ENCODE measurements at regions not wholly inside any gene's neighbourhood (a gene's known extent, or its start where the extent isn't known, plus 50 kb on each side); places are given as distances from the start of the nearest gene placed in this dataset.
A peak's percentile ranks its signal among the peaks of the same experiment; 100 is the strongest.

DNA sequence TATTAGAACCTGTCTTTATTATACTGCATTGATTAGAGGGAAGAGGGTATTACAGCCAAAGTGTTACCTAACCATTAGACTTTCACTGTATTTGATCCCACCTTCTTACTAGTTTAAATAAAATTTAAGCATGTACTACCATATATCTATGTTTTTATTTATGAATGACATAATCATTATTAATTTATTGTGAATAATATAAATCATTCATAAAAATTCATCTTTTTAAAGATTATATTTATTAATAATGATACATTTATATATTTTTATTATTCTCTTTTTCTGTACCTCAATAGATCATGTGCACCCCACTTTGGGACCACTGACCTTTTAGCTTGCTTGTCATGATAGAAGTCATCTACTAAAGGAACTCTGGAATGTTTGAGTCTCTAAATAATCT lies 223.5 kb upstream of the MARCKS start:
- no peak for DNase-seq

DNA sequence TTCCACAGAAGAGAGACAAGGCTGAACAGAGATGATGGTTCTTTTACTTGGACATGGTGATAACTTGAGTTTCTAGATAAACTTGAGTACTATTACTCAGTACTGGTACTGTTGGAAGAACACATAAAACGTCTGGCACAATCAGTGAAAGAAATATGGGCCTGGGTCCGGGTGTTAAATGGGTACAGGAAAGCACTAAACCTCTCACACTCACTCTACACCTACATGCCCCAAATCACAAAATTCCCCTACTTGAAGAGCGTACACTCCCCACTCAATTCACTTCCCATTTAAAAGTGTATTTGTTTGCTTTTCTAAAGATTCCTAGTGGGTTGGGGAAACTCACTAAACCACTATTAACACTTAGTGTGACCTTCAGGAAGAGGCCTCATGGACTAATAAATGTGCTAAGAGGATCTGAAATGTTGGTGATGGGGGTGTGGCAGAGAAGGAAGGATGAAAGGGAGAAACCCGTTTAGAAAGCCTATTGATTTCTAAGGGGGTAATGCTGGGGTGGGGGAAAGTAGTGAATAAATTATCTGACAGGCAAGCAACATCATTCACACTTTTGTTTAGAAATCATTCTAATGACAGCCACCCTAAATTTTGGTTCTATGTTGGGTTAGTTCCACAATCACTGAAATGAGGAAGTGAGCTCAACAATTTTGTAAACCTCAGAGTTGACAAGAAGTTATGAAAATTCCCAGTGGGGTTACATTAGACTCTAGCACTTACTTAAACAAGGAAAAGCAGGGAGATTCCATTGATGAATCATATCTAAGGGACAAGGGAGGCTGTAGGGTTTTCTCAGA lies 222.6 kb upstream of the MARCKS start:
- DNase-seq: peak; percentile 88 to 100 (median 98)

DNA sequence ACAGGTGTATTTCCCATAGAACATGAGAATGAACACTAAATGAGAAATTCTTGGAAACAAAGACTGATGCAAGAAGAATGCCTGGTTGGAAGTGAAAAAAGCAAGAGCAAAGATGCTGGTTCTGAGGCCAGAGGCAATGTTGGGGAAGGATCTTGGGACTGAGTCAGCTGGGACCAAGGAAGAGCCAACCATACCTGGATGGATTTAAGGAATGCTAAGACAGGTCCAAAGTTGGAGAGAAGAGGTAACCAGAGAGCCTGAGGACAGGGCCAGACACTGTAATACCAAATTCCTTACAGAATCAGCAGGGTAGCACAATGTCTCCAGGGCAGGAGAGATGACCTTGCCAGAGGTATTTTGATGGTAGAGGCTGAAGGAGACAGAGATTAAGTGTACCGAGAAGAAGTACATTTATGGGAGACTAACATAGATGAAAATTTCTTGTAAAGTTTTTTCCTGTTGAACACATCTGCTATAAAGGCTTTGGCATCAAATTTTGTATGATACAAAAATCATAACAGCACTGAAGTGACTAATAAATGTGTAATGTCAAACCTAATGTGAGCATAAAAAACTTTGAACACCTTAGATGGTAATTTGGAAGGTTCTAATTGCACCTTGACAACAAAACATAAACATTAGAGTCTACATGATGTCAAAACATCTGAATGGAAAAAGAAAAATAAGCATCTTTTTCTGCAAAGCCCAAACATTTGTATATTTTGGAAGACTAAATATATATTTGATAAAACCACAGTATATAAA lies 221.7 kb upstream of the MARCKS start:
- DNase-seq: no peak

DNA sequence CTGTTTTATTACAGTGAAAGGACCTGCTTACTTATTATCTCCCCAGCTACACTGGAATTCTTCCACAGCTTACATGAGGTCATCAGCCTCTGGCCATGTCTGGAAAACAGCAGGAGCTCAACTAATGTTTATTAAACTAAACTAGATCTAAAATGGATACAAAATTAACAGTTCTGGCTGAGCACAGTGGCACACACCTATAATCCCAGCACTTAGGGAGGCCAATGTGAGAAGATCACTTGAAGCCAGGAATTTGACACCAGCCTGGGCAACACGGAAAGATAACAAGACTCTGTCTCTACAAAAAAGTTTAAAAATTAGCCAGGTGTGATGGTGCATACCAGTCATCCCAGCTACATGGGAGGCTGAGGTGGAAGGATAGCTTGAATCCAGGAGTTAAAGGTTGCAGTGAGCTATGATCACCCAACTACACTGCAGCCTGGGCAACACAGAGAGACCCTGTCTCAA lies 220.8 kb upstream of the MARCKS start:
- no peak for DNase-seq

DNA sequence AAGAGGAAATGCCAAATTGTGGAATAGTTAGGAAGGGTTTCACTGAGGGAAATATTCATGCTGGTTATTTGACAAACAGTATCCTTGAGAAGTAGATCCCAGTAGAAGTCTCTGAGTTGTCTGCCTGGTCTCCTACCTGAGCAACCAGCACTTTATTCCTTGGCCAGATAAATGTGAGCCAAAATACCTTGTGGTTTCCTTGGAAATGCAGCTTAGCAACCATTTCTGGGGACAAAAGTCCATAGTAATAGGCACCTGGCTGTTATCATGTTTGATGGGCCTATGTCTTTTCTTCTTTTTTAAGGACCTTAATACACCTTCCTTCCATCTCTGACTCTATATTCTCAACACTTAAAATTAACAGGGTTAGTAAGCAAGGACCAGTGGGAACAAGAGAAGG lies 217.1 kb upstream of the MARCKS start:
- no peak for DNase-seq

DNA sequence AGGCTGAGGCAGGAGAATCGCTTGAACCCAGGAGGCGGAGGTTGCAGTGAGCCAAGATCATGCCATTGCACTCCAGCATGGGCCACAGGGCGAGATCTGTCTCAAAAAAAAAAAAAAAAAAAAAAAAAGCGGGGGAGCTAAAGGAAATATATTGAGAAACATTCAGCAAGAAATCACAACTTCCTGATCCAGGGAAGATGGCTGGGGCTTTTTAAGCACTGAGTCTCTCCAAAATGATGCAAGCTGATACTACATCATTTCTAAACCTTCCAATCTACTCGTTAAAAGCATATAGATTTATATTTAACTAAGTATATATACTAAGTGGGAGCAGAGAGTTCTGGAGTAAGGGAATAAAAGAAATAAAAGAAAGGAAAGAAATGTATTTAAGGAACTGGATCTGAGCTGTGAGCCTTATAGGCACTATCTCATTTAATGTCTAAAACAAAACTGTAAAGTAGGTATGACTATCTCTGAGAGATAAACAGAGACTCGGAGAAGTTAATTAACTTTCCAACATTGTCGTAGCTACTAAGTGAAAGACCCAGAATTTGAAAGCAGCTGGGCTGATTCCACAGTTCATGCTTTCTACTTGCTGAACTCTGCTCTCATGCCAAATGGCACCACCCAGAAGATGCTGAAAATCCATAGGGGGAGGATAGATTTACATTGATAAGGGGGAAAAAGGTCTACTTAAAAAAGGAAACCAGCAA lies 215.0 kb upstream of the MARCKS start:
- peak; percentile 79 to 96 (median 92) for DNase-seq

DNA sequence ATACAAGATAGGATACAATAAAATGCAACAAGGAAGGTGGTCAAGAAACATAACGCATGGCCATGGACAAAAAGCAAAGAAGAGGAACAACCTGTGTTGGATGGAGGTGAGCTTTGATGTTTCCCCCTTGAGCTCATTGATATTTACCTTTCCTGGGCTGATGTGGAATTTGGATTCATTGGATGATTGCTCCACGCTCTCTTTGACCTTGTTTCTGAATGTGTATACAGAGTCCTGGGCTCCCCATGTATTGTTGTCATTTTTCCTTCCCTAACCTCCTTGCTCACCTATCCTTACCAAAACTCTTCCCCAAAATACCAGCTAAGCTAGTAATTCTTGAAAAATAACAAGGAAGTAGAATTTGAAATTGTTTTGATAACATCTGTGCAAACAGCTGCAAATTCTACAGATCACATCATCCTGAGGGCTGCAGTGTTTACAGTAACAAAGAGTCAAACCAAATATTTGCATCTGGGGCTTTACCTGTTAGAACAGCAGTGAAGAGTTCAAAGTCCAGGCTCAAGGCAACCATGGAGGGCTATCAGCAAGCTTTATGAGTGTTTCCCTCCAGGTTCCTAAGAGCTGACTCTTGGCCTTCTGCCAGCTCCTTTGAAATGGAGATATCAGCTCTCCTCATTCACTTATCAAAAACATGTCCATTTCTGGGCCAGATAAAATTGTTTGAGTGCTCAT lies 214.3 kb upstream of the MARCKS start:
- peak in 2 of 3 donors; percentile 58 to 70 for DNase-seq

DNA sequence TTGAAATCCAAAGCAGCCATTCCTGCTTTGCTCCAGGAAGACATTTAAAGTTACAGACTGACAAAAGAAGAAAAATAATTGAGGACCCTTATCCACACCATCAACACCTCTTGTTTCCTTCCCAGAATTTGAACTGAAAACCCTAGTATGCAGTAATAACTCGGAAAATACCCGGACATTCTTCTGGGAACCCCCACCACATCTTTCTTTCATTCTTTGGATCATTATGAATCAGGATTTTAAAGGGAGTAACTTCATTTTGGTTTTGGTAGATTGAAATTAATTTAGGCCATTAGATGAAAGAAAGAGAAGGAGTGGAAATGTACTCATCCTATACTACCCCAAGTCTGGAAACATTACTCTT lies 213.8 kb upstream of the MARCKS start:
- peak in 2 of 3 donors; percentile 45 to 70 for DNase-seq

DNA sequence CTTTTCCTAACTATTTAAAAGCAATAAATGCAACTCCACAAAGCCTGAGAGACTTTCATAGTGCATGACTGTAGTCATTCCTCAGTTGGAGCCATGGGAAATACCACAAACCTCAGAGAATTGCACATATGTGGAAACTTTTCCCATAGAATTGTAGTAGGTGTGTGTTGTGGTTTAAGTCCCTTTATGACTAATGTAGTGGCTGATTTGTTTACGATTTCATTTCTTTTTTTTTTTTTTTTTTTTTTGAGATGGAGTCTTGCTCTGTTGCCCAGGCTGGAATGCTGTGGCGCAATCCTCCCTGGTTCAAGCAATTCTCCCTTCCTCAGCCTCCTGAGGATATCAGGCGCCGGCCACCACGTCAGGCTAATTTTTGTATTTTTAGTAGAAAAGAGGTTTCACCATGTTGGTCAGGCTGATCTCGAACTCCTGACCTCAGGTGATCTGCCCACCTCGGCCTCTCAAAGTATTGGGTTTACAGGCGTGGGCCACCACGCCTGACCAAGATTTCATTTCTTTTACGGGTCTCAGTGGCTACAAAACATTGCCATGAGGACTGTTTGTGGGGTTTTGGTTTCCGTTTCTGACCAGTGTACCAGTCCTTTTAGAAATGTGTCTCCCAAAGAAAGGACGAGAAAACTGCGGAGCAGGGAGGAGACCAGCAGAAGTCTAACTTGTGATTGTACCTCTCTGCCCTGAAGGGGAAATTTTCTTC lies 212.1 kb upstream of the MARCKS start:
- peak; percentile 81 to 97 (median 90) for DNase-seq

DNA sequence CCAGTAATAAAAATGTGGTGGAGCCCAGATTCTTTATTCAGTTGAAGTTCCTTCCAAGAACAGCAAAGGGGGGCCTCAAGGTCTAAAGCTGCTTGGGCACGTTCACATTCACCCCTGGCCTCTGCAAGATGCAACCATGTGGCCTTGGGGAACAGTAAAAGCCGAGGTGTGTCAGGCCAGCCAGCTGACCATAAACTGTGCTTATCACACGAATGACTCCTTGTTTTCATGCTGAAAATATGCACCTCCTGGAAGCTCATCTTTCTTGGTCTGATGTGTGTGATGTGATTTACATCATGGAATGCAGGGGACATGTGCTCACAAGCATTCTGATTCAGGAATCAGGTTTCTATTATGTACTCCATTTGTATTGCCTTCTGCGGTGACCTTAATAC lies 211.6 kb upstream of the MARCKS start:
- DNase-seq: no peak

DNA sequence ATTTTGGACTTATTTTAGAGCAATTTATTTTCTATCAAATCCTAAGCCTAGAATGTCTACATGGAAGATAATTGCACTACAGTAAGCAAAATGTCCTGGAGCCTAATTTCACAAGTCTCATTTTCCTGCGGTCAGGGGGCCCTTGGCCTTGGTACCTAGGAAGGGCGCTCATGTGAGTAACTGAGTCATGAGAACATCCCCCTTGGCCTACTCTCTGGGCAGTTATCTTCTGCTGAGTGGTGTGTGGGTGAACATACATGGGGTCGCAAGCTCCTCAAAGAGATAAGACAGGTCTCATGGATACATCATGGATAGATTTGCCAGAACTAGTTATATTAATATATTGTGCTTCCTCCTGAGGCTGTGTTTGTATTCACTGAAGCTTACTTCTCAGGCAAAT lies 211.2 kb upstream of the MARCKS start:
- DNase-seq: peak in 1 of 3 donors; percentile 44

DNA sequence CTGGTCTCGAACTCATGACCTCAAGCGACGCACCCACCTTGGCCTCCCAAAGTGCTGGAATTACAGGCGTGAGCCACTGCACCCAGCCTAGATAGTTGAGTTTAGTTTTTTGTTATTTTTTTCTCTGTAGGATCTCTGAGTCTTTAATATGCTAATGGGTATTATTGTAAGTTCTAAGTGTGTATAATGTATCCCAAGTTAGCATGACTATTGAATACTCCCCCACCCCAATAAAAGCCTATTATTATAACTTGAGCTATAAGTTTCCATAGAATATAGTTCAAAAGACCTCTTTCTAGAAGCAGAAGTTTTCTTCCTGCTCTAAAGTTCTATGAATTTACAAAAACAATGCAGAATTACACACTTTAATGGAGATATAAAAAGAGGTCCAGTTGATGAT lies 210.4 kb upstream of the MARCKS start:
- DNase-seq: no peak

DNA sequence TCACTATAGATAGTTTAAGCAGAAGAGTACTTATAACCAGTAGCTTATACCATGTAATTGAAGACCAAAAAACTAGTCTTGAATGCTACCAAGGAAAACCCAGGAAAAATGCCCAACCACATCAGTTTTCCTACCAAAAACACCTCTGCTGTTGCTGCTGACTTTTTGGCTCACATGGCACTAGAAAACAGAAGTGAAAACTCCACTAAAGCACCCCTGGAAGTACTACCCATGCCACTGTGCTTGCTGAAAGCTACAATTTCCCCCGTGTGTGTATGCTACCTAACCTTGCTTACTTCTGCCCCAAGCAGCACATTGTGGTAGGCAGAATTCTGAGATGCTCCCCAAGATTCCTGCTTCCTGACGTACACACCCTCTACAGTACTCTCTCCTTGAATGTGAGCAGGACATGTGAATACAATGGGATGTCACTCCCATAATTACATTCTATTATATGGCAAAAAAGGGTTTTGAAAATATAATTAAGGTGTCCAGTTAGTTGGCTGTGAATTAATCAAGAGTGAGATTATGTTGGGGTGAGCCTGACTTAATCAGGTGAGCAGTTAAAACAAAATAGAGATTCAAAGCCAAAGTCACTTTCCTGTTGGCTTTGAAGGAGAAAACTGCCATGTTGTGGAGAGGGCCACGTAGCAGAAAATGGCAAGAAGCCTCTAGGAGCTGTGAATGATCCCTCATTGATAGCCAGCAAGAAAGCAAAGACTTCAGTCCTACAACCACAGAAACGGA lies 209.8 kb upstream of the MARCKS start:
- peak; percentile 52 to 65 (median 60) for DNase-seq

DNA sequence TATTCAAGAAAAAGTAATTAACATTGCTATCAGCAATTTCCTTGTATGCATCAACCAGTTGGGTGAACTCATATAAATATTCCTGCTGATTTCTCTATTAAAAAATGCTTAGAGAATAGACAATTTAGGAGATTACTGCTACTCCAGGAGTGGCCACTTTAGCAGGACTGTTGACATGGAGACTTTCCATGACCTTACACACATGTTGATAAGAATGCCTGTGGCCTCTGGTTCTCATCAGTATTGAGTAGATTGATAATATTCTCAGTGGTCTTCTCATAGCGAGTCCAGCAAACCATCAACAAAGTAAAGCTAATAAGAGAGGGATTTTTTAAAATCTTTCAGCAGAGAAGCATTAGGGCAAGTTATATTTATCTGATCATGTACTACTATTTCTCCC lies 208.4 kb upstream of the MARCKS start:
- DNase-seq: no peak

DNA sequence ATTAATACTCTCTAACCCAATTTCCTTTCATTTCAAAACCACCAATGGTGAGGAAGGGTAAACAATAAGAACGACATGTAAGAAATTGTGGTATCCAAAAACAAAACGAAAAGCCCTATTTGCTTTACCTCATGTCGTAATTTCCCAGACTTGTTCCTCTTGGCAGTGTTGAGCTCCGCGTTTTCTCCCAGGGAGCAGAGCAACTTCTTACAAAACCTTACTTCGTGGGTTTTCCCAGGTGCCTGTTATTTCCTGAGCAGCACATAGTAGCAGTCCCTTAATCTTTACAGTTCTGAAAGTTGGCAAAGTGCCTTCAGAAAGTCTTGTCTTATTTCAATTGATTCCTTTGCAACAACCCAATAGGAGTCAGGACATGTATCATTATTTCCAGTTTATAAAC lies 207.9 kb upstream of the MARCKS start:
- peak; percentile 88 to 97 (median 92) for DNase-seq

DNA sequence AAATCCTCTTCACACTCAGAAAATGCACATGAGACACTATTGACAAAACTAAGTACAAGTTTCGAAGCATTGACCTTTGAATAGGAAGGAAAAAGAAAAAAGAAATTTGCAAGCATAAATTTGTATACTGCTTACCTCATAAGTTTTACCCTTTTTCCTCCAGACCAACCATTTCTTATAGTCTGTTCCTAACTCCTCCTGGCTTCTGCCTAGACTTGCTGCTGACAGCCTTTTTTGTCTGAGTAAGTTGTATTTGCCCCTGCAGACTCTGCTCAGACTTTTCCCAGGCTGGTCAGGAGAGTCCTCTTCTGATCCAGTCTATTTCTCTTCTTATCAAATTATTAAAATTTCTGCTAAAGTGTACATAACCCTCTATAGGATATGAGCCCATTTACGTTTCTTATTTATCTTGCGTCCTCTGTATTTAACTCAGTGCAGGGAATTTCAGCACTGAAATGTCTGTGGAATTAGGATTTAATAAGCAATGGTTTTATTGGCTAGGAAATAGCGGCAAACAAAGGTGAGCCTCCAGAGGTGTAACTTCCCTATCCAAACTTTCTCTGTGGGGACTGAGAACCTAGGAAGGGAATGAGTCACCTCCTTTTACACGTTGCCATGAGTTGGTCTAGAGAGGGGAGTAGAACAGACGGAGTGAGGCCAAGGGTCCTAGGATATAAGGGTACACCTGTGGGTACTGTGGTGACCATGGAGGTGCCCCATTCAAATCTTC lies 207.1 kb upstream of the MARCKS start:
- peak in 1 of 3 donors; percentile 51 for DNase-seq

DNA sequence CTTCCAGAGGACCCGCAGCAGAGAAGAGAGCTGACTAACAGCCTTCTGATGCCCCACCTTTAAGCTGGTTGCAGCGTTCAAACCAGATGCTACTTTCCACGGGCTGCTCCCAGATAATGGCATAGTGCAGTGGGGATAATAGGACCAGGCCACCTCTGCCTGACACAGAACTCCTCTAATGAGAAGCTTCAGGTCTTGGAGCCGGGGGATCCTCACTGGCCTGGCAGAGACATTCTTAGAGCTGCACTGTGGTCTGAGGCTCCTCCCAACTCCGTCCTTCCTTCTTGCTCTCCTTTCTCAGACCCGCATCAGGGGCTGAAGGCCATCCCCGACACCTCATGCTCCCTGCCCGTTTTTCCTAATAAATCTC lies 206.6 kb upstream of the MARCKS start:
- no peak for DNase-seq

DNA sequence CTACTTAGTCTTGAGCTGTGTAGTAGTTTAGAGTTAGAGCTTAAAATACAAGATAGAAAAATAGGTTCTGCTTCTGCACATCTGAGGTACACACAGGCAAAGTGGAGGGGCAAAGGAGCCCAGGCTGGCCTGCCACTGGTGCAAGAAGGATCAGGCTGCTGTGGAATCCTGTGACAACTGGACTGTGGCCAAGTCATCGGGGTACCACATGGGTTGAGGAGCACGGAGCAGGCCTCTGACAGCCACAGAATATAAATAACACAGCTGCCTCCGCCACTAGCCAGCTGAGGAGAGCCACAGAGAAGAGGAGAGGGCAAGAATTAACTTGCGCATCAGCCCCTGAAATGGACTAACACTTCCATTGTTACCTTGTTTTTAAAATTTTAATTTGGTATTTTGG lies 206.0 kb upstream of the MARCKS start:
- DNase-seq: no peak

DNA sequence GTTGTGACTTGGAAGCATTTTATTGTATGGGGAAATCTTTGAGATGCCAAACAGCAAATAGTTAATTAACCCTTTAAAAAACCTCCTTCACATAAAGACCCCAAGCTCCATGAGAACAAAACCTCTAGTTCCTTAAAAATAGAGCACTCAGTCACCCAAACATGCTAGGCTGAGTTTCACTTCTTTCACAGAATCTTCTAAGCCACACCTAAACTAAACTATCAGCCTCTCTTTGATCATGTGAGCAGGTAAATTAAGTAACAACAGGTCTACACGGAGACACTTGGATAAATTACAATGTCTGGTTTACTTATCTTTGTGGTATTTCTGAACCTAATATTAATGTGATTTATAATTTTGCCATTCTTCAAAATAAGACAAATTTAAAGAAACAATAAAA lies 205.2 kb upstream of the MARCKS start:
- DNase-seq: peak in 1 of 3 donors; percentile 52

DNA sequence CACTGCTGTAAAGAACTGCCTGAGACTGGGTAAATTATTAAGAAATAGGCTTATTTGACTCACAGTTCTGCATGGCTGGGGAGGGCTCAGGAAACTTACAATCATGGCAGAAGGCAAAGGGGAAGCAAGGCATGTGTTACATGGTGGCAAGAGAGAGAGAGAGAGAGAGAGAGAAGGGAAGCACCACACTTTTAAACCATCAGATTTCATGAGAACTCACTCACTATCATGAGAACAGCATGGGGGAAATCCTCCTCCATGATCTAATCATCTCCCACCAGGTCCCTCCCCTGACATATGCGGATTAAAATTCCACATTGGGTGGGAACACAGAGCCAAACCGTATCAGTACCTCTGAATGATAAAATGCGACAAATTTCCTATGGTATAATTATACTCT lies 203.9 kb upstream of the MARCKS start:
- peak; percentile 75 to 89 (median 80) for DNase-seq

DNA sequence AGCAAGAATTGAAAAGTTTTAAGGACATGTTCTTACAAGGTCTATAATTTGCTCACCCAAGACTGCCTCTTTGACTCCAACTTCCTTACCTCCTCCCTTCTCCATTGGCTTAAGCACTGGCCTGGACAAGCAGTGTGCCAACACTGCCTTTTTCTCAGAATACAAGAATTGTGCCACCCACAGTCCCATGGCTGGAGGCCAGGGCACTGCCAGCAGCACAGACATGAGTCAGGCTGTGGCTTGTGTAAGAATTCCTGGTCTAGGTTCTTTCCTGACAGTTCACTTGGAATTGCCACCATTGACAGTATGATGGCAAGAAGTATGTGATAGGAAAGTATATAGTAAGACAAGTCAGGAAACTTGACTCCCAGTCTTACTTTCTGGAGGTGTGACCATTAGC lies 202.7 kb upstream of the MARCKS start:
- peak; percentile 95 to 99 (median 97) for DNase-seq
